ENCODE measurements at regions not wholly inside any gene's neighbourhood (a gene's known extent, or its start where the extent isn't known, plus 50 kb on each side); places are given as distances from the start of the nearest gene placed in this dataset.

GRCh38 chr12:69130064-69130463 lies 109.3 kb upstream of the CPSF6 start:
- TF ChIP-seq CTCF (IDR thresholded peaks at IDR 0.05): no peak
- Mint-ChIP-seq H3K36me3 (ENCODE audit: low read depth) (no peaks in the 10 kb centered on the region), H3K9me3 (peaks cover 8% of the 10 kb centered on the region), H3K4me1 (peaks cover 35% of the 10 kb centered on the region), H3K27ac (no peak overlapping the region), H3K4me3 (no peak overlapping the region), H3K27me3 (ENCODE audit: low read depth, poor library complexity) (peaks cover 5% of the 10 kb centered on the region)
- no peak for DNase-seq

GRCh38 chr12:69131077-69131476 lies 108.3 kb upstream of the CPSF6 start:
- H3K4me1 Mint-ChIP-seq: peaks cover 24% of the 10 kb centered on the region
- peaks cover 5% of the 10 kb centered on the region for H3K27me3 Mint-ChIP-seq (ENCODE audit: low read depth, poor library complexity)
- no peak for DNase-seq
- H3K4me3 Mint-ChIP-seq: no peak overlapping the region
- no peak for TF ChIP-seq CTCF (IDR thresholded peaks at IDR 0.05)
- H3K36me3 Mint-ChIP-seq (ENCODE audit: low read depth): no peaks in the 10 kb centered on the region
- peaks cover 8% of the 10 kb centered on the region for H3K9me3 Mint-ChIP-seq
- H3K27ac Mint-ChIP-seq: no peak overlapping the region

GRCh38 chr12:69136931-69137613 lies 102.3 kb upstream of the CPSF6 start:
- H3K4me3 Mint-ChIP-seq: no peak overlapping the region
- H3K9me3 Mint-ChIP-seq: peaks cover 49% of the 10 kb centered on the region
- H3K27me3 Mint-ChIP-seq (ENCODE audit: low read depth, poor library complexity): peaks cover 4% of the 10 kb centered on the region
- H3K4me1 Mint-ChIP-seq: no peaks in the 10 kb centered on the region
- H3K36me3 Mint-ChIP-seq (ENCODE audit: low read depth): peaks cover 16% of the 10 kb centered on the region
- H3K27ac Mint-ChIP-seq: no peak overlapping the region
- DNase-seq: no peak
- TF ChIP-seq CTCF (IDR thresholded peaks at IDR 0.05): no peak

GRCh38 chr12:69141074-69141473 lies 98.3 kb upstream of the CPSF6 start:
- Mint-ChIP-seq H3K27me3 (ENCODE audit: low read depth, poor library complexity) (peaks cover 4% of the 10 kb centered on the region), H3K9me3 (peaks cover 62% of the 10 kb centered on the region), H3K4me1 (no peaks in the 10 kb centered on the region), H3K36me3 (ENCODE audit: low read depth) (peaks cover 16% of the 10 kb centered on the region), H3K27ac (no peak overlapping the region), H3K4me3 (no peak overlapping the region)
- DNase-seq: no peak
- TF ChIP-seq CTCF (IDR thresholded peaks at IDR 0.05): no peak

- no peak for TF ChIP-seq CTCF (IDR thresholded peaks at IDR 0.05)
- Mint-ChIP-seq H3K27ac (peak overlapping the region; percentile 64), H3K4me3 (no peak overlapping the region), H3K27me3 (ENCODE audit: low read depth, poor library complexity) (peaks cover 6% of the 10 kb centered on the region), H3K4me1 (peaks cover 39% of the 10 kb centered on the region), H3K36me3 (ENCODE audit: low read depth) (no peaks in the 10 kb centered on the region), H3K9me3 (no peaks in the 10 kb centered on the region)
- no peak for DNase-seq
These were observed 90.1 kb upstream of the CPSF6 start for GRCh38 chr12:69149270-69149669.
